ENCODE measurements at regions not wholly inside any gene's neighbourhood (a gene's known extent, or its start where the extent isn't known, plus 50 kb on each side); places are given as distances from the start of the nearest gene placed in this dataset.

- H3K4me3 ChIP-seq (replicated peaks in 1 of 2; ENCODE audit: low read depth in 2 of 2, low read length in 2 of 2) = no peak overlapping the region
- no peak for DNase-seq (ENCODE audit: low read depth in 2 of 2)
- TF ChIP-seq, protein P1, sequence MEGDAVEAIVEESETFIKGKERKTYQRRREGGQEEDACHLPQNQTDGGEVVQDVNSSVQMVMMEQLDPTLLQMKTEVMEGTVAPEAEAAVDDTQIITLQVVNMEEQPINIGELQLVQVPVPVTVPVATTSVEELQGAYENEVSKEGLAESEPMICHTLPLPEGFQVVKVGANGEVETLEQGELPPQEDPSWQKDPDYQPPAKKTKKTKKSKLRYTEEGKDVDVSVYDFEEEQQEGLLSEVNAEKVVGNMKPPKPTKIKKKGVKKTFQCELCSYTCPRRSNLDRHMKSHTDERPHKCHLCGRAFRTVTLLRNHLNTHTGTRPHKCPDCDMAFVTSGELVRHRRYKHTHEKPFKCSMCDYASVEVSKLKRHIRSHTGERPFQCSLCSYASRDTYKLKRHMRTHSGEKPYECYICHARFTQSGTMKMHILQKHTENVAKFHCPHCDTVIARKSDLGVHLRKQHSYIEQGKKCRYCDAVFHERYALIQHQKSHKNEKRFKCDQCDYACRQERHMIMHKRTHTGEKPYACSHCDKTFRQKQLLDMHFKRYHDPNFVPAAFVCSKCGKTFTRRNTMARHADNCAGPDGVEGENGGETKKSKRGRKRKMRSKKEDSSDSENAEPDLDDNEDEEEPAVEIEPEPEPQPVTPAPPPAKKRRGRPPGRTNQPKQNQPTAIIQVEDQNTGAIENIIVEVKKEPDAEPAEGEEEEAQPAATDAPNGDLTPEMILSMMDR (IDR thresholded peaks at IDR 0.05; ENCODE audit: low read depth, low read length) = no peak
Measured at GRCh38 chr13:40383885-40384284, 282.6 kb downstream of the FOXO1 start.

GRCh38 chr13:40384976-40385857, 281.2 kb downstream of the FOXO1 start:
- TF ChIP-seq, protein P1 (IDR thresholded peaks at IDR 0.05; ENCODE audit: low read depth, low read length) = no peak
- no peak overlapping the region for H3K4me3 ChIP-seq (replicated peaks in 1 of 2; ENCODE audit: low read depth in 2 of 2, low read length in 2 of 2)
- DNase-seq (ENCODE audit: low read depth in 2 of 2) = no peak

GRCh38 chr13:40385858-40386180, 280.6 kb downstream of the FOXO1 start:
- H3K4me3 ChIP-seq (replicated peaks in 1 of 2; ENCODE audit: low read depth in 2 of 2, low read length in 2 of 2) = no peak overlapping the region
- no peak for DNase-seq (ENCODE audit: low read depth in 2 of 2)
- TF ChIP-seq, protein P1 (IDR thresholded peaks at IDR 0.05; ENCODE audit: low read depth, low read length) = no peak

DNA sequence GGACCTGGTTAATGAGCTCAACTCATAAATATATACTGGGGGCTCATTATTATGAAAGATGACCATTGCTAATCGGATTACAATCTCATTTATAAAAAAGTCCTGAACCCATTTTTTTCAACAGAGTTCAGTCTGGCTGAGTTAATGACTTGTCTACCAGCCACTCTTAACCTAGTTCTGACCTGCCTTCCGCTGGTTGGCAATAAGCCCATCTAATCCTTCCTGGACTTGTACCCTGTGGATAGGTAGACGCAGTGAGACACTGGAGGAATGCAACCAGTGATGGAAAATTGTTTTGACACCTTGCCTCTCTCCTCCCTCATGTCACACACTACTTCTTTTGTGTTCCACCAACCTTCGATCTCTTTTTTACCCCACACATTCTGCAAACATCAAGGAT, 279.9 kb downstream of the FOXO1 start:
- DNase-seq (ENCODE audit: low read depth in 2 of 2) = no peak
- H3K4me3 ChIP-seq (replicated peaks in 1 of 2; ENCODE audit: low read depth in 2 of 2, low read length in 2 of 2) = no peak overlapping the region
- TF ChIP-seq, protein P1 (IDR thresholded peaks at IDR 0.05; ENCODE audit: low read depth, low read length) = no peak

DNA sequence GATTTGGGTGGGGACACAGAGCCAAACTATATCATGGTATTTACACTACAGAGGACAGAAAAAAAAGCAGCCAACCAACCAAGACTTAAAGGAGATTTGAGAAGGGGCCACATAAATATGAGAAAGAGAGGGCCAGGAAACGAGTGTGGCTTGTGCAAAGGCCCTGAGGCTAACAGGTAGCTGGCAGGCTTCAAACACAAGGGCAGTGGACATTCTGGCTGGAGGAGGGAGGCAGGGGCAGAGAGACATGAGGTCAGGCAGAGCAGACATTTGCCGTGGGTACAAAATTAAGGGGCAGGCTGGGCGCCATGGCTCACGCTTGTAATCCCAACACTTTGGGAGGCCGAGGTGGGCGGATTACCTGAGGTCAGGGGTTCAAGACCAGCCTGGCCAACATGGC, 278.7 kb downstream of the FOXO1 start:
- no peak for DNase-seq (ENCODE audit: low read depth in 2 of 2)
- TF ChIP-seq, protein P1 (IDR thresholded peaks at IDR 0.05; ENCODE audit: low read depth, low read length) = no peak

GRCh38 chr13:40388617-40389016, 277.8 kb downstream of the FOXO1 start:
- TF ChIP-seq, protein P1 (IDR thresholded peaks at IDR 0.05; ENCODE audit: low read depth, low read length) = no peak
- no peak overlapping the region for H3K4me3 ChIP-seq (replicated peaks in 1 of 2; ENCODE audit: low read depth in 2 of 2, low read length in 2 of 2)
- peak in 1 of 2 donors; percentile 27 for DNase-seq (ENCODE audit: low read depth in 2 of 2)

More for the DNA sequence above, 278.7 kb downstream of the FOXO1 start:
- H3K4me3 ChIP-seq (replicated peaks in 1 of 2; ENCODE audit: low read depth in 2 of 2, low read length in 2 of 2) = no peak overlapping the region

All from cardiac fibroblast (primary cell).